HCT116 (cell line): ENCODE measurements at regions not wholly inside any gene's neighbourhood (a gene's known extent, or its start where the extent isn't known, plus 50 kb on each side); places are given as distances from the start of the nearest gene placed in this dataset.

Source experiments
- ATAC-seq: fragments of 200-7000 bp; cut with Tn5 transposase; 2 replicates; pipeline ENCODE4 v1.9.1; 2020; ENCODE audit warnings: mild to moderate bottlenecking, moderate library complexity
- BruUV-seq: library from RNA; stranded (reverse); fragments of 400-500 nt; replicated peaks from 2 replicates; lab custom pipeline; 2021; lab: Mats Ljungman, UMichigan
- CTCF ChIA-PET: fragments of 300-600 bp; sonication (Branson Sonifier 250); formaldehyde crosslinking; loops from one replicate; lab custom pipeline; 2021; ENCODE audit warnings: antibody characterized with exemption; lab: Charles Lee
- POLR2A ChIA-PET: fragments of 300-600, 350-600 bp; sonication (Branson Sonifier 250); formaldehyde crosslinking; loops from one replicate; lab custom pipeline; 2021; ENCODE audit warnings: antibody characterized with exemption; lab: Charles Lee
- RAD21 ChIA-PET, 2 experiments: fragments of 300-600 bp; sonication (Branson Sonifier 250); formaldehyde crosslinking; loops; one replicate each; lab custom pipeline; 2023; ENCODE audit warnings: low total read pairs in 2 of 2; ENCODE audit not compliant: uncharacterized antibody in 2 of 2, unreplicated experiment in 2 of 2, low non-redundant PET in 1 of 2; lab: Charles Lee
- DNase-seq: peaks from one replicate; pipeline ENCODE4 v3.0.0-alpha.2; 2010; ENCODE audit warnings: low read depth, low spot score
- H2AFZ ChIP-seq: fragments of 200-600 bp; shearing (Covaris generic), sonication (generic); 2 replicates; pipeline ENCODE4 v1.6.1; 2017; ENCODE audit warnings: low read depth, mixed run types, mixed read lengths, antibody characterized with exemption, low read length; ENCODE audit not compliant: poor library complexity, severe bottlenecking
- H3K27ac ChIP-seq: 2 replicates; pipeline ENCODE4 v1.5.1; 2012; ENCODE audit warnings: low read depth, low read length
- H3K27me3 ChIP-seq: fragments of 200-600 bp; sonication (generic); 2 replicates; pipeline ENCODE4 v1.6.1; 2016; ENCODE audit warnings: mixed run types, low read length, mixed read lengths; ENCODE audit not compliant: insufficient read depth
- H3K36me3 ChIP-seq, 2 experiments: fragments of 200-500 bp in 1 of 2; fragments of 200-600 bp in 1 of 2; sonication (Bioruptor generic) in 1 of 2; sonication (generic) in 1 of 2; 2 replicates each; pipeline versions ENCODE4 v1.5.1 to v1.6.1; 2014 to 2016; ENCODE audit warnings: low read length in 2 of 2, inconsistent platforms in 1 of 2, mixed read lengths in 1 of 2, mixed run types in 1 of 2; ENCODE audit not compliant: insufficient read depth in 2 of 2, control insufficient read depth in 1 of 2
- H3K4me1 ChIP-seq, 2 experiments: fragments of 200-600 bp in 1 of 2; sonication (generic) in 1 of 2; 2 replicates each; pipeline versions ENCODE4 v1.5.1 to v1.6.1; 2012 to 2017; ENCODE audit warnings: low read length in 2 of 2, inconsistent platforms in 1 of 2, mild to moderate bottlenecking in 1 of 2, mixed read lengths in 1 of 2, mixed run types in 1 of 2, moderate library complexity in 1 of 2; ENCODE audit not compliant: insufficient read depth in 2 of 2, control insufficient read depth in 1 of 2
- H3K4me2 ChIP-seq: fragments of 200-600 bp; sonication (generic); 2 replicates; pipeline ENCODE4 v1.6.1; 2017; ENCODE audit warnings: mixed run types, low read length, mixed read lengths
- H3K4me3 ChIP-seq, 2 experiments: fragments of 200-600 bp in 1 of 2; sonication (generic) in 1 of 2; replicated peaks in 1 of 2; 2 replicates each; pipeline ENCODE4 v1.5.1; 2011 to 2016; ENCODE audit warnings: low read length in 2 of 2, control low read depth in 1 of 2, low read depth in 1 of 2, mild to moderate bottlenecking in 1 of 2, mixed read lengths in 1 of 2, mixed run types in 1 of 2
- H3K79me2 ChIP-seq: fragments of 200-600 bp; sonication (generic); 2 replicates; pipeline ENCODE4 v1.6.1; 2017; ENCODE audit warnings: mild to moderate bottlenecking, mixed run types, low read length, moderate library complexity, mixed read lengths; ENCODE audit not compliant: insufficient read depth
- H3K9ac ChIP-seq: fragments of 200-600 bp; sonication (generic); 2 replicates; pipeline ENCODE4 v1.6.1; 2016; ENCODE audit warnings: low read length, mixed read lengths
- H3K9me2 ChIP-seq: fragments of 200-600 bp; sonication (generic), shearing (Covaris generic); 2 replicates; pipeline ENCODE4 v1.6.1; 2017; ENCODE audit warnings: mixed run types, mild to moderate bottlenecking, moderate library complexity; ENCODE audit not compliant: insufficient read depth
- H3K9me3 ChIP-seq, 2 experiments: fragments of 200-500 bp in 1 of 2; fragments of 200-600 bp in 1 of 2; sonication (Bioruptor generic) in 1 of 2; sonication (generic) in 1 of 2; 2 replicates each; pipeline ENCODE4 v1.6.1; 2014 to 2017; ENCODE audit warnings: low read length in 2 of 2, mixed read lengths in 2 of 2, inconsistent platforms in 1 of 2, low read depth in 1 of 2, mild to moderate bottlenecking in 1 of 2, mixed run types in 1 of 2, moderate library complexity in 1 of 2; ENCODE audit not compliant: control insufficient read depth in 1 of 2, insufficient read depth in 1 of 2
- H4K20me1 ChIP-seq: fragments of 200-600 bp; sonication (generic), shearing (Covaris generic); 2 replicates; pipeline ENCODE4 v1.6.1; 2017; ENCODE audit warnings: mixed run types, mild to moderate bottlenecking, moderate library complexity; ENCODE audit not compliant: insufficient read depth
- CBX3 ChIP-seq: IDR thresholded peaks from 2 replicates; pipeline ENCODE4 v1.6.1; 2012; ENCODE audit warnings: low read depth
- CEBPB ChIP-seq: IDR thresholded peaks from 2 replicates; pipeline ENCODE4 v1.6.1; 2012; ENCODE audit warnings: low read depth
- EGR1 ChIP-seq: IDR thresholded peaks from 2 replicates; pipeline ENCODE4 v1.6.1; 2012; ENCODE audit warnings: low read depth
- ELF1 ChIP-seq: IDR thresholded peaks from 2 replicates; pipeline ENCODE4 v1.6.1; 2012; ENCODE audit warnings: low read depth, borderline replicate concordance
- EZH2 ChIP-seq: fragments of 200-600 bp; sonication (generic); IDR thresholded peaks from 2 replicates; pipeline ENCODE4 v1.6.1; 2017; ENCODE audit warnings: antibody characterized with exemption, mixed run types
- EZH2phosphoT487 ChIP-seq: fragments of 200-600 bp; IDR thresholded peaks from 2 replicates; pipeline ENCODE4 v1.6.1; 2018; ENCODE audit warnings: antibody characterized with exemption, borderline replicate concordance
- FOSL1 ChIP-seq: IDR thresholded peaks from 2 replicates; pipeline ENCODE4 v1.6.1; 2012; ENCODE audit warnings: low read depth
- JUND ChIP-seq: IDR thresholded peaks from 2 replicates; pipeline ENCODE4 v1.6.1; 2012
- MAX ChIP-seq: IDR thresholded peaks from 2 replicates; pipeline ENCODE4 v1.6.1; 2012
- POLR2AphosphoS5 ChIP-seq: IDR thresholded peaks from 2 replicates; pipeline ENCODE4 v1.6.1; 2011; ENCODE audit warnings: mild to moderate bottlenecking, low read depth, low read length, moderate library complexity
- REST ChIP-seq: IDR thresholded peaks from 2 replicates; pipeline ENCODE4 v1.6.1; 2012; ENCODE audit warnings: low read depth
- SRF ChIP-seq: IDR thresholded peaks from 2 replicates; pipeline ENCODE4 v1.6.1; 2012; ENCODE audit warnings: low read depth
- TCF7L2 ChIP-seq: IDR thresholded peaks from 2 replicates; pipeline ENCODE4 v1.7.0; 2011; ENCODE audit warnings: borderline replicate concordance, inconsistent platforms; ENCODE audit not compliant: insufficient read depth, insufficient read length; ENCODE audit errors: extremely low read depth
- YY1 ChIP-seq: IDR thresholded peaks from 2 replicates; pipeline ENCODE4 v1.6.1; 2011; ENCODE audit warnings: low read length, low read depth, moderate library complexity, mild to moderate bottlenecking; ENCODE audit not compliant: insufficient replicate concordance; ENCODE audit errors: extremely low read depth
- ZBTB33 ChIP-seq: IDR thresholded peaks from 2 replicates; pipeline ENCODE4 v1.6.1; 2011; ENCODE audit warnings: mild to moderate bottlenecking, low read length, moderate library complexity; ENCODE audit not compliant: insufficient replicate concordance; ENCODE audit errors: extremely low read depth
- ZFX ChIP-seq: fragments of 450-650 bp; IDR thresholded peaks from 2 replicates; pipeline ENCODE4 v1.6.1; 2017
- intact Hi-C: fragments of 100-400 bp; cut with micrococcal nuclease; formaldehyde crosslinking; loops from 2 replicates; pipeline ENCODE4 v1.10.0; 2022
- TF ChIP-seq, protein P1 (sequence below): IDR thresholded peaks from 2 replicates; pipeline ENCODE4 v1.6.1; 2012

DNA sequence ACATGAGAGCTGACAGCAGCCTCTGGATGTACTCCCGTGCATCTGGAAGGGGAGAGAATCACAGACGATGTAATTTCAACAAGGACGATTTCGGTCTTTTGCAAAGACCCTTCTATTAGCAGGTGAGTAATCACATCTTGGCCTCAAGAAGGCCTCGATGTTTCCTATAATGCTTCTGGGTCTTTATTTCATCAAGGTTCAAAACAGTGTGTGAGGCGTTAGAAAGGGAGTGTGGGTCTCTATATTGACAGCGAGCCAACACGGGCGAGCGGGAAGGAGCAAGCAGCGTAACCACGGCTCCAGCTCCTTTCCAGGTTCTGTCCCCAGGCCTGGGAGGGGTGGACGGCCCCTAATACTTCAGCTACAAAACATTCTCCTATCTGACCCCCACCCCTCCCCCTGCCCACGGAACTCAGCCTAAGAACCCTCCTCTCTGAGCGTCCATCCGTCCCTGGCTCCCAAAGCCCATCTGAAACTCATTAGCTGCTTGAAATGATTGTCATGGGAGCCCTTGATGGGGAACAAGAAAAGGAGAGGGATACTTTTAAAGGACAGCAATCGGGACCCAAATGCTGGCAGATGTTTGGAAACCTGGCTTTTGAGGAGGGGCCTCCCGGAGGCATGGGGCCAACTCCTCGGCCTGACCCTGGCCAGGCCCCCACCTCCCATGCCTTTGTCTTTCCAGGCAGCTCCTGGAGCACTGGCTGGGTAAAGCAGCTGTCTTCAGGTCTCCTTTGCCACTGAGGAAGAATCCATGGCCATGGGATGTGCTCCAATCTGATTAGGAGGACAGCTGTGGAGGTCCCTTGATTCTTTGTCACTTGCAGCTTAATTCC lies 250.8 kb downstream of the FOXD2 start:
- Histone ChIP-seq H3K4me2 (no peak overlapping the region), H3K4me1 (peaks cover 0 to 10% of the 10 kb centered on the region in 2 experiments; a peak in 2 of 4 replicates), H2AFZ (no peak overlapping the region), H3K79me2 (no peaks in the 10 kb centered on the region), H3K9ac (no peak overlapping the region), H4K20me1 (no peaks in the 10 kb centered on the region), H3K36me3 (no peaks in the 10 kb centered on the region), H3K9me3 (no peaks in the 10 kb centered on the region), H3K27me3 (no peaks in the 10 kb centered on the region), H3K4me3 (no peak overlapping the region), H3K27ac (no peak overlapping the region), H3K9me2 (no peaks in the 10 kb centered on the region)
- TF ChIP-seq YY1 (no peak), ZBTB33 (no peak), MAX (no peak), REST (no peak), ELF1 (no peak), JUND (no peak), EZH2 (no peak), TCF7L2 (no peak), SRF (no peak), ZFX (no peak), POLR2AphosphoS5 (no peak), EGR1 (no peak), CBX3 (no peak), CEBPB (no peak), FOSL1 (no peak), EZH2phosphoT487 (no peak)
- TF ChIP-seq, protein P1, sequence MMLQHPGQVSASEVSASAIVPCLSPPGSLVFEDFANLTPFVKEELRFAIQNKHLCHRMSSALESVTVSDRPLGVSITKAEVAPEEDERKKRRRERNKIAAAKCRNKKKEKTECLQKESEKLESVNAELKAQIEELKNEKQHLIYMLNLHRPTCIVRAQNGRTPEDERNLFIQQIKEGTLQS = no peak
- no peak for ATAC-seq
- no TSS peak for BruUV-seq
- DNase-seq = no peak
- CTCF ChIA-PET = no interaction called here
- POLR2A ChIA-PET = no interaction called here
- intact Hi-C loops = no loop called here
- RAD21 ChIA-PET = no interaction called here
